Right hindlimb (tissue), 1 donor: ENCODE measurements at regions not wholly inside any gene's neighbourhood (a gene's known extent, or its start where the extent isn't known, plus 50 kb on each side); places are given as distances from the start of the nearest gene placed in this dataset.
"Not testable (repeated sequence)": the region's sequence is repeated elsewhere in the genome, so short reads cannot be mapped to it uniquely, and the experiment has no call there.

Experiments used
- DNase-seq: peaks from one replicate; pipeline ENCODE4 v3.0.0-alpha.2; 2018

DNA sequence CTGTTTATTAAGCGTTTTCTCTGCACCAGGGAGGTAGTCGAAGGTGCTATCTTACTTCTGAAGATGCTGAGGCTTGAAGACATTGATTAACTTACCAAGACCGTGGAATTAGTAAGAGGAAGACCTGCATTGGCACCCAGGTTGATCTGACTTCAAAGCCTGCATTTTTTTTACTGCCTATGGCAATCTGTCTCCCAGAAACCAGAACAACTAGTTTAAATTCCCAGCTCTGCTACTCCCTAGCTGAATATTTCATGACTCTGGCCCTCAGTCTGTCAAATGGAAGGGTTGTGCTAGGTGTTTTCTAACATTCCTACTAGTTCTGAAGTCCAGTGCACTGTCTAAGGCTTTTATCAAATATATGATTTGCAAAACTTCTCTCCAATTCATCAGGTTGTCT lies 52.0 kb upstream of the GRAMD1B start:
- no peak for DNase-seq

DNA sequence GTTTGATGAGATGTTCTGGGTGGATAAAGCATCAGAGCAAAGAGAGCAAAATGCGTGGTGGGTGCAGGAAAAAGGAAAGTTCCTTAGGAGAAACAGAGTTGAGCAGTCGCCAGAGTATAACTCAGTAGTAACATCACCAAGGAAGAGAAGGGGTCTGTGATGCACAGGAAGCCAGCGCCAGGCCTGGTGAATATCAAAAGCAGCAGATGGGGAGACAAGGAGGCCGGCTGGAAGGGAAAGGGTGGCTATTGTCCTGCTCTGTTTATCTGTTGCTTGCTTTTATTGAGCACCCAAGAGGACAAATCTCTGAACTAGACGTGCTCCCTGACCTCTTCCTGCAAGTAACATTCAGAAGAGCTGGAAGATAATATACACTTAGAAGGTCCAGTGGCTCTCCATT lies 52.7 kb upstream of the GRAMD1B start:
- no peak for DNase-seq

DNA sequence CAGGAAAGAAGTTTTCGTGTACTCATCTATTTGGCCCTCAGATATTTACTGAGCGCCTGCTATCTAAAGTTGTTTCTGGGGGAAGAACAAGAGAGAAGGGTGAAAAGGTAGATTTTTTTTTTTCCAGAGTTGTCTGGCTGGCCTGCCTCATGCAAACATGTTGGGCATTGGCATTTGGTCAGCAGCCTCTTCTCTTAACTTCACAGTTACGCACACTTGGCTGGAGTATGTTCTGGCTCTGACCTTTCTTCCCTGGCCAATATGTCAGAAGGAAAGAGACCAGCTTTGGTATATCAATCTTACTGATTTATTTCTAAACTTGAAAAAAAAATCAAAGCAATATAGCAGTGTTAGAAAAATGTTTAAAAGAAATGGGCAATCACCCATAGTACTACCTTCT lies 54.2 kb upstream of the GRAMD1B start:
- DNase-seq = no peak

DNA sequence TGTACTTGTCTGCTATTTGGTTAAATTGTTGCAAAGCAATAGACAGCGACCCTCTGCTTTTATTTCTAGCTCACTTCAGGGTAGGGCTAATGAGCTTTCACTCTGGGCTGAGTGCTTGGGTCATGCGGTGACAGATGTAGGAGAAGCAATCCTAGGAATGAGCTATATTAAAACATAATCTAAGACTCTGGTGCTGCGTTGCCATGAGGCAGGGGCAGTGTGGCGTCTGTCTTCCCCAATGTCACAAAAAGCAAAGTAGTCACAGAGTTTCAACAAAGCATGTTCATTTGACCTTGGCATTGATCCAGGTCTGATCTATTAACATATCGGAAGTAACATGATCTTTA lies 55.5 kb upstream of the GRAMD1B start:
- DNase-seq = no peak

DNA sequence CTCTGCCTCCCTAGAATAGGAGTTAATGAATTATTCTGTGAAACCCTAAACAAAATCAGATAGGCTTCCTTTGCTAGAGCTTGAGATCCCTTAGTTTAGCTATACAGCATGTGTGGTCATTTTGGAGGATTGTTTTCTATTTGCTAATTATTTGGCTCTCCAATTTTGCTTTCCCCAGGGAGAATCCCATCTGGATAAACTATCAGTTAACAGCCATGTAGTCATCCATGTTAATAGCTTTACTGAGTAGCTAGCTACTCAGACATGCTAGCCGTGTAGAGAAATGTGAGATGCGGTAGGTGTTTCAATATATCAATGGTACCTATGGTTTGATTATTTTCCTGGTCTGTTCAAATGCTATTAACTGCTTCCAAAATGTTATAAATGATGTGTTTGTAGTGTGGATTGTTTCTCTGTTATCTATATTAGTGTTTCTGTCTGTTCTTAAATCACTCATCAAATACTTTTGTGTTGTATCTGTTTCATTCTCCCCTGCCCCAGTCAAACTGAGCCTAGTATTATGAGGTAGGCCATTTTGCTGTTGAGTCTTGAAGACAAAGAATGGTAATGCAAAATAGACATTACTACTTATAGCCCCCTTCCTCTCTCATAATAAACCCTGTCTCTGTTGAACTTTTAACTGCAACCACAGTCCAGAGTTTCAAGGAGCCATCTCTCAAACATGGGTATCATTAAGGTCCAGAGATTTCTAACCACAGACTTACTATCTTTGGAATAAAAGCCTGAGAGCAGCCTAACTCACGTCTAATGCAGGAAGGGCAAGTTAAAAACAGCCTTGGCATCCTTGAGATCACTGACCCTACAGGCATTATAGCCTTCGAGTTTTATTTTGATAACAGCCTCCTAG lies 56.1 kb upstream of the GRAMD1B start:
- no peak for DNase-seq

DNA sequence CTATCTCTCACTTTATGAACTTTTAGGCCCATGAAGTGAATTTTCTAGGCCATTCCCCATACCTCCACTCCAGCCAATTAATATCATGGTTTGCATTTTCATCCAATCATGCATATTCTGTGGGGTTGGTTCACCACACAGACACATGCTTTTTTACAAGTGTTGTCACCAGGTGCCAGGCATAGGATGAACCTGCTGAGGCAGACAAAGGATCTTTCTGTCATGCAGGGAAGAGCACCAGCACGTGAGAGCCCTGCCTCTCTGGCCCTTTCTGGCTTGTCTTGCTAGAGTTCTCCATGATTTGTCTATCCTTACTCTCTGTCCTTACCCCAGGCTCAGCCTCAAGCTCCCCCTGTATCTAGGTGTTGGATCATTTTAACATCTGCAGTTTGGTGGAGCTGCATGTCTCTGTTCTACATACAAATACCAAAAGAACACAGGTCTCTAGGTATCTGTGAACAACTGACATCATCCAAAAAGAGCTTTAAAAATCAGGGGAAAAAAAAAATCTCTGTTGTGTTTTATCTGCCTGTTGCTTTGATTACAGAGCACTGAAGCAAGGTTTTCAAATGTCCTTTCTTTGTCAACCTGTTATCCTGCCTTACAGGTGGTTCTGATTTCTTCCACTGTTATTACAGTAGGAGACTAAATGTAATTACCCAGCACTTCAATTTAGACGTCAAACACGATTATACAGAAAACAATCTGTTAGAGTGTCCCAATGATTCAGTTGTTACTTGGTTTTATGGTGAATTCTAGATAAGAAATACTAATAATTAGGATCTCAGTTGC lies 58.4 kb upstream of the GRAMD1B start:
- DNase-seq = no peak

DNA sequence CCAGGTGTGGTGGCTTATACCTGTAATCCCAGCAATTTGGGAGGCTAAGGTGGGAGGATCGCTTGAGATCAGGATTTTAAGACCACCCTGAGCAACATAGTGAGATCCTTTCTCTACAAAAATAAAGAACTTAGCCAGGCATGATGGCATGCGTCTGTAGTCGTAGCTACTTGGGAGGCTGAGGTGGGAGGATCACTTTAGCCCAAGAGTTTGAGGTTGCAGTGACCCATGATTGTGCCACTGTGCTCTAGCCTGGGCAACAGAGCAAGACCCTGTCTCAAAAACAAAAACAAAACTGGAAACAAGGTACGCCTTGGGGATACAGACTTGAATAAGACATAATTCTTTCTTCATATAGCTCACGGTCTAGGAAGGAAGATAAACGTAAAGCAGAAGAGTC lies 63.1 kb upstream of the GRAMD1B start:
- no peak for DNase-seq

DNA sequence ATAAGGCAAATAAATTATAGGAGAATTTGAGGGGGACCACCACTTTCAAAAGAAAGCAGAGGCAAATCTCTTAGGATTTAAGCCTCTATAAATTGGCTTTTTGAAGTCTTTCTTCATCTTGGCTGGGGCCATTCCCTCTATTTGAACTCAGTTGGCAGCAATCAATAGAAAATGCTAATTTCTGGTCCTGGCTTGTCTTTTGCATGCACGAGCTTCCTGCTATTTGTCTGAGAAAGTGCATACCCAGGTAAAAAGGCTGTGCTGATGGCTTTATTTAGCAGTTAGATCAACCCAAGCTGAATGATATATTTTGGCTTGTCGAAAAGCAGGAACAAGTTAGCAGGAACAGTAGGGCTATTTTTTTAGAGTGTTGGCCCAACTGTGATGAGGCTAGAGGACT lies 64.1 kb upstream of the GRAMD1B start:
- no peak for DNase-seq

DNA sequence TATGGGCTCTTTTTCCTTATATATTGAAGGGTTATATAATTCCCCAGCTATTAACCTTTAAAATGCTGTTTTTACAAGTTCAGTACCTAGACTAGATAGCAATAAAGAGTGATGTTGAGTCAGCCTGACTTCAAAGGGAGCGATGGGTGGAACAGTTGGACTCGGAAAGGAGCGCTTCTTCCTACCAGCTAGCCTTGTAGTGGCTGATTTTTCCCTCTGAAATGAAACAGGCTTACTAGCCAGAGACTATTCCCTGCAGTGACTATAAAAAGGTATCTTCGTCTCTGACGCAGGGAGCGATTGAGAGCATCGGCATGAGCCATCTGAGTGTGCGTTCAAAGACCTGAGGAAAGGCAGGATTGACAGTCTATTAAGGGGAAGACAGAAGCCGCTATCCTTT lies 66.0 kb upstream of the GRAMD1B start:
- DNase-seq = no peak

DNA sequence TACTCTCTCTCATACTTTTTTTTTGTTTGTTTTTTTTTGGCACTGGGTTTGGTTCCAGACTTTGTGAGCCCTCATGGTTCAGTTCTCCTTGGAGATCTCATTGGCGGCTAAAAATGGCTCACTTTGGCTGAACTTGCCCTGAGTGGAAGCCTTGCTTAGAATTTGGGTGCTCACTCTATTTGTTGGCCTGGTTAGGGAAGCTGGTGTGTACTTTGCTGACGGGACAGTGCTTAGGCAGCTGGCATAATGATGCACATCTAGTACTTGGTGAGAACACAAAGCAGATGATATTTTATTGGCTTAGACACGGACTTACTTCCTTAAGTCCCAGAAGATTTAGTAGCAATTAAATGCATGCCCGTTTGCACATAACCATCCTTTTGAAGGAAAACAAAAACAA lies 66.5 kb upstream of the GRAMD1B start:
- no peak for DNase-seq

DNA sequence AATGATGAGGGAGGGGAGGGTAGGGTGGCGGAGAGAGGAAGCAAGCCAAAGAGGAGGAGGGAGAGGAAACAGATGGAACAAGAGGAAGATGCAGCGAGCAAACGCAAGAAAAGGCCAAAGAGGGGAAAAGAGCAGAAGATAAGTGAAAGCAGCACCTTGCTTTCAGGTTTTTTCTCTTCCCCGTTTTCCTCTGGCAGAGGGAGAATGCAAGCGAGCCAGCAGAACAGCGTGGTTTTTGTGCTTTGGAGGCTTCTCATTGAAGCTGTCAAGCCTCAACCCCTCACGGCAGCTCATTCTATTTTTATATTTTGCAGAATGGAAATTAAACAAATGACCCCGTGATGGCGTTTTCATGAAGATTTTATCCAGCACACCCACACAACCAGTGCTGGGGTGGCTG lies 67.1 kb upstream of the GRAMD1B start:
- DNase-seq = no peak

DNA sequence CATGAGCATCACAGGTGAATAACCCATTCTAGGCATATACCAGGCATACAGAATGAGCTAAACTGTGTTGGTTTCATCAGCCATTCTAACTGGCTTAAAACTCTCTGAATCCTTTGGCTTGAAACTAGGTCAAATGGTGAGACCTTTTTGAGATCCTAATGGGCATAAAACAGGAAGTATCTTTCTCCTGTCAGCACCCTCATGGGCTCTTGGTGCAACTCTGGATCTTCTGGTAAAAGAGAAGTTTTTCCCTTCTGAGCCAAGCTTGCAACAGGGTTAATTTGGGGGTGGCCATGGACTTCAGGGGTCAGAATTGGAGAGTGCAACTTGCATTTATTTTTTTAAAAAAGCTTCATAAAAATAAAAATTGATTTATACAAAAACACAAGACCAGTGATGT lies 67.9 kb upstream of the GRAMD1B start:
- DNase-seq = no peak

DNA sequence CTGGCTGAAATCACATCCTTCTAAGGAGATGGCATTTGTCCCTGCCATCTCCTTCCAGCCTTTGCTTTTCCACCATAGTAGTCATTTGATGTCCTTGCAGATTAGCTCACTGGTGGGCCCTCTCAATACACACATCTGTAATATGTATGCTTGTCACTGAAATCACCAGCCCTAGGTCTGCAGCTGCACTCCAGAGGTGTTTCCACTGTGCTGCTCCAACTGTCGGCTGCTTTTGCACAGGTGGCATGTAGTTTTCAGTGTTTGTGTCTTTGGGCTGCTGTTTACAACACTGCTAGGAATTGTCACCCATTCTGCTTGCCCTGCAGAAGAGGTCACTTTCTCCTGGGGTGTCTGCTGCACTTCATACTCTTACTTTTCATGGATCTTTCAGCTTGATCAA lies 69.0 kb upstream of the GRAMD1B start:
- no peak for DNase-seq

DNA sequence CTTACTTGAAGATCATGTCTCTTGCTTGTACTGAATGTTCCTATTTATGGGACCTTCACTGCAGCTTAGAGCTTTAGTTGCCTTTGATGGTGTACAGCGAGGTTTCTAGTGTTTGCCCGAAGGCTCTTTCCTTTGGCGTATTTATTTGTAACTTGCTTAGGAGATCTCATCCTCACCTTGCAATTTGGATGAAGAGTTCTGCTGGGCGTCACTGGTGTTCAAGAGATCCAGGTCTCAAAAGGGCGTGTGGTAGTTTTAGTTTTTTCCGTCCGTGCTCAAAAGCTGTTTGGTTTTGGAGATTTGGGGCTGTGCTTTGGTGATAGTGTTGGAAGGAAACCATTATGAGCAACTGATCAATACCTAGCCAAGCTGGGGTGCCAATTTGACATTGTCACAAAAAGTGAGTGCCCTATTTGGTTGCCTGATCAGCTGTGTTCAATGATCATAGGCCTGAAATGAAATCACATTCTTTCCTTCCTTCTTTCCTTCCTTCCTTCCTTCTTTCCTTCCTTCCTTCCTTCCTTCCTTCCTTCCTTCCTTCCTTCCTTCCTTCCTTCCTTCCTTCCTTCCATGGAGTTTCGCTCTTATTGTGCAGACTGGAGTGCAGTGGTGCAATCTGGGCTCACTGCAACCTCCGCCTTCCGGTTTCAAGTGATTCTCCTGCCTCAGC lies 69.7 kb upstream of the GRAMD1B start:
- no peak for DNase-seq

DNA sequence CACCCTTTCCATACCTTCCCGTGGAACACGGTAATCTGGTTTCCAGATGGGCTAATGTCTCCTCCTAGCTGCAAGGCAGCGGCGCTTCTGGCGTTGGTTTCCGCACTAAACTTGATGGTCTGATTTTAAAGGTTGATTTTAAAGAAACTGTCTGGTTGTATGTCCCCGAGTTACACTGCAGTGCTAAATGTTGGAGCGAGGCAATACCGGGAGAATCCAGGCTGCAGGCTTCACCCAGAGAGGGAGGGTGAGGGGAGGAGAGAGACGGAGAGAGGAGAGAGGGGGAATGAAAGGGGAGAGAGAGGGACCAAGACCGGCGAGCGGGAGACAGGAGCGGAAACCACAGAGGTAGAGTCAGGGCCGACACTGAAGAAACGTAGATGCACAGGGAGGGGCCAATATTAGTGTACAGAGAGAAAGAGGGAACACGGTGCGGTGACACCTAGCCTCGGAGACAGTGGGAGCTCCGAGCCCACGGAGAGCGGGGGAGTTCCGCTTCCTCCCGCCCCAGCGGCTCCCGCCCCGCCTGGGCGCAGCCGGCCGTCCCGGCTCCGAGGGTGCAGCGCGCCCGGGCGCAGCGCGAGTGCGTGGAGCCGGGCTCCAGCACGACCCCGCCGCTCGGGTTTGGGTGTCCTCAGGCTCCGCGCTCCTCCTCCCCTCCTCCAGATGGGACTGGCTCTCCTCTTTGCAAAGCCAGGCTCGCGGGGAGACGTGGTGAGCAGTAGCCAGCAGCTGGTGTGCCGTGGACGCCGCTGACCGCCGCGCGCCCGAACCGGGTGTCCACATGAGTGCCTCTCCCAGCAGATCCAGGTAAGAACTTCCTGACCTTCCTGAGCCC lies 71.9 kb upstream of the GRAMD1B start:
- peak; percentile 41 for DNase-seq

DNA sequence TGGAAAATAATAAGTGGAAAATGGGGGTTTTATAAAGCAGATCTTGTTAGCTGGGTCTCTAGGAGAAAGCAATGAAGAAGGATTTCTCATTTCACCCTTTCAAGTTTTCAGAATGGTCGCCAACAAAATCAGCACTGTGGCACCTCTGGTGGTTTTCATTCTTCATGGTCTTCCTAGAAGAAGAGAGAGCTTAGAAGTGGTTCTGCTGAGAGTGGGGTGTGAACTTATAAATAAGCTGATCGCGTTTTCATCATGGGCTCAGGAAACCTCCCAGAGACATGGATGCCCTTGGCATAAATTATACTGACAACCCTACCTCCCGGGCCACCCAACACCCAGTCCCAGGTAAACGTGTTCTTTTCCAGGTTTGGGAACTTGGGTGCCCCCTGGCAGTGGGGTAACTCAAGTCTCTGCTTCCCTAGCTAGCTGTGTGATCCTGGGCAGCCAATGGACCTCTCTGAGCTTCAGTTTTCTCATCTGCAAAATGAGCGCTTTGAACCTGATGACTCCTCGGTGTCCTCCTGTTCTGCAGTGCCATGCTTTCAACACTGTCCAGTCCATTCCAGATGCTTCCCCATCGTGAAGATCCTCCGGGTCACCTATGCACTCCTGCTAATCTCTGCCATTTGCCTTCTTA lies 72.6 kb upstream of the GRAMD1B start:
- DNase-seq = no peak

DNA sequence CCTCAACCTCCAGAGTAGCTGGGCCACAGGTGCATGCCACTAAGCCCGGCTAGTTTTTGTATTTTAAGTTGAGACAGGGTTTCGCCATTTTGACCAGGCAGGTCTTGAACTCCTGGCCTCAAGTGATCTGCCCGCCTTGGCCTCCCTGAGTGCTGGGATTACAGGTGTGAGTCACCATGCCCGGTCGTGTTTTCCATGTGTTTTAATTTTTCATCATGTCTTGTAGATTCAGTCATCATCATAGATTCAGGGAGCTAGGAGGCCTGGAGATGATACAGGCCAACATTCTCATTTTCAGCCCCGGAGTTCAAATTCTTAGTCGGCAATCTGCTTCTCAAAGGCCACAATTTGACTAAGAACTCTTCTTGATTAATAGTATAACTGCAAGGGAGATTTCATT lies 73.5 kb upstream of the GRAMD1B start:
- no peak for DNase-seq

DNA sequence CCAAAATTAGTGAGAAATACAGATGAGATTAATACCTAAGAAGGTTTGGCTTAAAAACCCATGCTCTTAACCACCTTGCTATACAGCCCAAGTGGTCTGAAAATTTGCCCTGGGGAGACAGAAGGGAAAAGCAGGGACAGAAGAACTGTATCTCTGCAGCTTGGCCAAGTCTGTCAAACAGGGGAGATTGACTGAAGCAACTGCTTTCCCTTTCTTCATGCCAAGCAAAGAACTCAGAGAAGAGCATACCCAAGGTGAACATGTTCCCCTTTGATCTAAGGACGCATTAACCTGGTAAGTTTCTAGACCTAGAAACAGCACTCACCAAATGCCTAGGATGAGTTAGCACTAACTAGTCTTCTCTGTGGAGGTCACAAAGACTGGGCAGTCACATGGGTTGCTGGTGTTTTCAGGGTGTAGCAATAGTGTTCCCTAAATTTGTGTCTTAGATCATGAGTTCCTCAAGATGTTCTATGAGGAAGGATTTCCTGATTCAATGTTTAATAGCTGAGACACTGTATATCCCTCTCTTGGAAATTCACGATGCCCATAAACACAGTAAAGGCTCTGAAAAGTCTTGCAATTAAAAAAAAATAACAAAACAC lies 75.6 kb upstream of the GRAMD1B start:
- DNase-seq = no peak

DNA sequence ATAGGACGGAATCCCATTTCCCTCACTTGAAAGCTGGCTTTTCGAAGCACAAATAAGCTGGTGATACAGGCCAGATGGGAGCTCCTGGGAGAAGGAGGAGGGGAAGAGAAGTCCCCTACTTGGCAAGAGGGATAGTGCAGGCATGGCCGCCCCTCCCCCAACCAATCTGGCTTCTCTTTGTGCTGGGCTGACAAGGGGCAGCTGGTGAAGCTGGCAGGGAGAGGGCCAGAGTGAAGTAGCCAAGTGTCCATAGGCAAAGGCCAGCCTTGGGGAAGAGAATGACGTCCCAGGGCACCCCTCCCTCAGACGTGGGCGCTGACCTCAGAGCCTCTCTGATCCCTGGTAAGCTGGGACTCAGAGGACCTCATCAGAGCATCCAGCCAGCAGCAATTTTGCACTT lies 78.7 kb upstream of the GRAMD1B start:
- peak; percentile 62 for DNase-seq

DNA sequence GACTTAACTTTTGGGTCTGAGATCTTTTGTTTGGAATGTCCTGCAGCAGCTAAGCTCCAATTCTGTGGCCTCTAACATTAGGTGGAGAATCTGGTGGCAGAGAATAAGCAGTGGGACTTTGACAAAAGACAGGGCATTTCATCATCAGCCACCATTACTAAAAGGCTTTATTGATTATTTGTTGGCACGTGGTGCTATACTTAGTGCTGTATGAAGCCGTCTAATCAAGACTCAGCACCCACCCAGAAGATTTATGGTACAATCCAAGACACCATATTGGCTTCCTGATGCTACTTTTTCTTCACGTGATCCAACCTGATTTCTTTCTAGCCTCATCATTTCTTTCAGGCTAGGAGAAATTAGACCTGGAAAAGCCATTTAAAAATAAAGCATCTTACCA lies 80.7 kb upstream of the GRAMD1B start:
- no peak for DNase-seq

DNA sequence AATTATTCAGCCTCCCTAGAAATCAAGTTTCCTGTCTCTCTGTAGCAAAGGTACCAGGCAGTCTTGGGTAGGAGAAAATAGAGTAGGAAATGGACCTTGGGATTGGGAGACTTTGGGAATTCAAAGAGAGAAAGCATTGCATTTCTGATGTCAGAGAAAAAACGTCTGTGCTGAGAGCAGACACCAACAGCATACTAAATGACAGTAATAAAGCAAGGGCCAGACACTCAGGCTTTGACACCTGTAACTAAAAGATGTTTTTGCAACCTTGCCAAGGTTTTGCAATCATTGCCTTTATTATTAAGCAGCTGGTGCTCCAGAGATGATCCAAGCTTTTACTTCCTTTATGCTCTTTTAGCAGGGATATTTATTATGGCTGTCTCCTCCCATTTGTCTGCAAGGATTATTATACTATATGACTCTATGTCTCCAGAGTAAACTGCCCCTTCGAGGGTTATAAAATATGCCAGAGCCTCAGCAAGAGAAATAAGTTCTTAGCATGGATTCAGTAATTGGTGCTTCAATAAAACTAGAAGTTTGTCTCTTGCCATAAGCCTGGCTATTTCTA lies 85.2 kb upstream of the GRAMD1B start:
- DNase-seq = no peak

DNA sequence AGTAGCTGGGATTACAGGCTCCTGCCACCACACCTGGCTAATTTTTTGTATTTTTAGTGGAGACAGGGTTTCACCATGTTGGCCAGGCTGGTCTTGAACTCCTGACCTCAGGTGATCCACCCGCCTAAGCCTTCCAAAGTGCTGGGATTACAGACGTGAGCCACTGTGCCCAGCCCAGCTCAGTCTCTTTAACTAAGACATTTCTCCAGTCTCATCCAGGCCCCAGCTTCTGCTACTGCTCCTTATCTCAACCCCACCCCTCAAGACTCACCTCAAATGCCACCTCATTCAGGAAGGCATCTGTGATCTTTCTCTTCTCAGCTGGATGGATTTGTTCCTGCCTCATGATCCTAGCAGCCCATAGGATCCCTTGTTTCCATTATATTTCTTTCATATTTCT lies 85.9 kb upstream of the GRAMD1B start:
- not testable (repeated sequence) for DNase-seq
